ENCODE measurements at regions not wholly inside any gene's neighbourhood (a gene's known extent, or its start where the extent isn't known, plus 50 kb on each side); places are given as distances from the start of the nearest gene placed in this dataset.

- no peak for DNase-seq (ENCODE audit: low read depth in 2 of 2)
These were observed 662.6 kb downstream of the ACTL7B start for GRCh38 chr9:108193026-108193710.

- no peak for DNase-seq (ENCODE audit: low read depth in 2 of 2)
These were observed 664.7 kb downstream of the ACTL7B start for GRCh38 chr9:108191065-108191464.

- DNase-seq (ENCODE audit: low read depth in 2 of 2): no peak
These were observed 666.8 kb downstream of the ACTL7B start for GRCh38 chr9:108188976-108189375.

- DNase-seq (ENCODE audit: low read depth in 2 of 2): no peak
These were observed 667.3 kb downstream of the ACTL7B start for GRCh38 chr9:108188482-108188881.

GRCh38 chr9:108186642-108187395 lies 669.0 kb downstream of the ACTL7B start:
- no peak for DNase-seq (ENCODE audit: low read depth in 2 of 2)

- no peak for DNase-seq (ENCODE audit: low read depth in 2 of 2)
These were observed 670.2 kb downstream of the ACTL7B start for GRCh38 chr9:108185613-108186012.

GRCh38 chr9:108184941-108185340 lies 670.8 kb downstream of the ACTL7B start:
- DNase-seq (ENCODE audit: low read depth in 2 of 2): peak in 1 of 2 donors; percentile 82

- DNase-seq (ENCODE audit: low read depth in 2 of 2): no peak
These were observed 671.8 kb downstream of the ACTL7B start for GRCh38 chr9:108184009-108184408.

- peak; percentile 72 to 84 for DNase-seq (ENCODE audit: low read depth in 2 of 2)
These were observed 672.8 kb downstream of the ACTL7B start for GRCh38 chr9:108182950-108183381.

GRCh38 chr9:108182270-108182669 lies 673.5 kb downstream of the ACTL7B start:
- no peak for DNase-seq (ENCODE audit: low read depth in 2 of 2)

GRCh38 chr9:108181441-108181840 lies 674.3 kb downstream of the ACTL7B start:
- DNase-seq (ENCODE audit: low read depth in 2 of 2): no peak

GRCh38 chr9:108180541-108180940 lies 675.2 kb downstream of the ACTL7B start:
- DNase-seq (ENCODE audit: low read depth in 2 of 2): no peak

- no peak for DNase-seq (ENCODE audit: low read depth in 2 of 2)
These were observed 677.5 kb downstream of the ACTL7B start for GRCh38 chr9:108178318-108178717.

GRCh38 chr9:108168236-108168850 lies 678.8 kb upstream of the KLF4 start:
- no peak for DNase-seq (ENCODE audit: low read depth in 2 of 2)

GRCh38 chr9:108167136-108167900 lies 677.7 kb upstream of the KLF4 start:
- no peak for DNase-seq (ENCODE audit: low read depth in 2 of 2)

- no peak for DNase-seq (ENCODE audit: low read depth in 2 of 2)
These were observed 677.0 kb upstream of the KLF4 start for GRCh38 chr9:108166519-108166918.

- no peak for DNase-seq (ENCODE audit: low read depth in 2 of 2)
These were observed 673.9 kb upstream of the KLF4 start for GRCh38 chr9:108163321-108164005.

GRCh38 chr9:108162664-108163063 lies 673.1 kb upstream of the KLF4 start:
- peak in 1 of 2 donors; percentile 21 for DNase-seq (ENCODE audit: low read depth in 2 of 2)

GRCh38 chr9:108161503-108161902 lies 671.9 kb upstream of the KLF4 start:
- no peak for DNase-seq (ENCODE audit: low read depth in 2 of 2)

GRCh38 chr9:108160706-108161355 lies 671.3 kb upstream of the KLF4 start:
- no peak for DNase-seq (ENCODE audit: low read depth in 2 of 2)

- DNase-seq (ENCODE audit: low read depth in 2 of 2): no peak
These were observed 670.5 kb upstream of the KLF4 start for GRCh38 chr9:108160039-108160438.

Data from dermis microvascular lymphatic vessel endothelial cell (primary cell).